HT-29 (cell line): ENCODE measurements at regions not wholly inside any gene's neighbourhood (a gene's known extent, or its start where the extent isn't known, plus 50 kb on each side); places are given as distances from the start of the nearest gene placed in this dataset.

ENCODE experiments used
- DNase-seq: peaks from one replicate; pipeline ENCODE4 v3.0.0-alpha.2; 2015; ENCODE audit warnings: low spot score

- DNase-seq = no peak
These were observed 184.2 kb upstream of the RBPJ start for GRCh38 chr4:26136615-26137014.

- no peak for DNase-seq
These were observed 183.5 kb upstream of the RBPJ start for GRCh38 chr4:26137288-26137687.

- no peak for DNase-seq
These were observed 181.4 kb upstream of the RBPJ start for GRCh38 chr4:26139310-26139924.

GRCh38 chr4:26140150-26140898 is 180.5 kb upstream of the RBPJ start:
- DNase-seq = no peak

GRCh38 chr4:26141051-26141721 is 179.6 kb upstream of the RBPJ start:
- no peak for DNase-seq

GRCh38 chr4:26141911-26142638 is 178.7 kb upstream of the RBPJ start:
- no peak for DNase-seq

GRCh38 chr4:26144526-26145155 is 176.2 kb upstream of the RBPJ start:
- DNase-seq = peak; percentile 20

- DNase-seq = peak; percentile 69
These were observed 175.6 kb upstream of the RBPJ start for GRCh38 chr4:26145212-26145611.

- no peak for DNase-seq
These were observed 171.9 kb upstream of the RBPJ start for GRCh38 chr4:26148927-26149326.

- DNase-seq = no peak
These were observed 169.9 kb upstream of the RBPJ start for GRCh38 chr4:26150948-26151347.

- no peak for DNase-seq
These were observed 169.2 kb upstream of the RBPJ start for GRCh38 chr4:26151615-26152014.

GRCh38 chr4:26152056-26152455 is 168.8 kb upstream of the RBPJ start:
- DNase-seq = no peak

- no peak for DNase-seq
These were observed 163.3 kb upstream of the RBPJ start for GRCh38 chr4:26157541-26157940.

GRCh38 chr4:26160591-26160990 is 160.2 kb upstream of the RBPJ start:
- DNase-seq = no peak

GRCh38 chr4:26161030-26161824 is 159.6 kb upstream of the RBPJ start:
- DNase-seq = peak; percentile 48

- no peak for DNase-seq
These were observed 158.7 kb upstream of the RBPJ start for GRCh38 chr4:26162101-26162500.

GRCh38 chr4:26163425-26164362 is 157.1 kb upstream of the RBPJ start:
- no peak for DNase-seq

GRCh38 chr4:26171501-26171900 is 149.3 kb upstream of the RBPJ start:
- no peak for DNase-seq

GRCh38 chr4:26171941-26172340 is 148.9 kb upstream of the RBPJ start:
- no peak for DNase-seq

- no peak for DNase-seq
These were observed 147.2 kb upstream of the RBPJ start for GRCh38 chr4:26173619-26174018.
